ENCODE measurements at regions not wholly inside any gene's neighbourhood (a gene's known extent, or its start where the extent isn't known, plus 50 kb on each side); places are given as distances from the start of the nearest gene placed in this dataset.

- no peak for DNase-seq (ENCODE audit: low read depth in 1 of 2, low spot score in 2 of 2)
- no peaks in the 10 kb centered on the region for H3K36me3 ChIP-seq (ENCODE audit: control insufficient read depth in 2 of 4, insufficient read depth in 4 of 4, low read length in 3 of 4)
- TF ChIP-seq HDAC6 (IDR thresholded peaks at IDR 0.05; ENCODE audit: low read depth, low read length) (no peak), SAP30 (IDR thresholded peaks at IDR 0.05; ENCODE audit: insufficient read depth, insufficient replicate concordance, low read length) (no peak), CTCF (IDR thresholded peaks at IDR 0.05; ENCODE audit: control extremely low read depth in 1 of 3, insufficient read depth in 1 of 3, low read depth in 1 of 3, low read length in 3 of 3) (no peak), ZNF274 (IDR thresholded peaks at IDR 0.05; ENCODE audit: borderline replicate concordance, extremely low read depth, low read length) (no peak), KDM4A (IDR thresholded peaks at IDR 0.05; ENCODE audit: low read depth, low read length, severe bottlenecking) (no peak), RNF2 (IDR thresholded peaks at IDR 0.05; ENCODE audit: borderline replicate concordance, low read depth, low read length, missing control alignments, poor library complexity, severe bottlenecking) (no peak), BRCA1 (IDR thresholded peaks at IDR 0.05; ENCODE audit: low read depth, low read length) (no peak), MAFK (IDR thresholded peaks at IDR 0.05; ENCODE audit: low read depth, low read length) (no peak), SIRT6 (IDR thresholded peaks at IDR 0.05; ENCODE audit: low read length) (no peak), ASH2L (IDR thresholded peaks at IDR 0.05; ENCODE audit: low read length) (no peak), NRF1 (IDR thresholded peaks at IDR 0.05; ENCODE audit: low read depth, low read length) (no peak)
- TF ChIP-seq, protein P1, sequence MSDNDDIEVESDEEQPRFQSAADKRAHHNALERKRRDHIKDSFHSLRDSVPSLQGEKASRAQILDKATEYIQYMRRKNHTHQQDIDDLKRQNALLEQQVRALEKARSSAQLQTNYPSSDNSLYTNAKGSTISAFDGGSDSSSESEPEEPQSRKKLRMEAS (IDR thresholded peaks at IDR 0.05), result no peak
Observed at GRCh38 chr3:24040311-24040710, 95.2 kb downstream of the NR1D2 start.

More at GRCh38 chr3:24040311-24040710, 95.2 kb downstream of the NR1D2 start:
- Histone ChIP-seq H3K4me3 (ENCODE audit: extremely low read depth in 1 of 4, insufficient read depth in 2 of 4, low read depth in 3 of 4, low read length in 4 of 4) (no peak overlapping the region), H3K27ac (ENCODE audit: low read depth, low read length) (no peak overlapping the region), H2AK5ac (ENCODE audit: low read depth, low read length) (no peak overlapping the region), H3K9ac (replicated peaks in 1 of 4; ENCODE audit: extremely low read depth in 1 of 4, low read depth in 3 of 4, low read length in 3 of 4) (no peak overlapping the region), H4K20me1 (replicated peaks in 1 of 2; ENCODE audit: control insufficient read depth in 1 of 2, insufficient read depth in 2 of 2, low read length in 2 of 2) (no peaks in the 10 kb centered on the region), H4K91ac (replicated peaks; ENCODE audit: insufficient read length, low read length) (no peak overlapping the region), H3K18ac (ENCODE audit: extremely low read depth, low read length) (no peak overlapping the region), H3K14ac (ENCODE audit: insufficient read length) (no peak overlapping the region), H3K79me1 (ENCODE audit: low read depth, low read length) (no peaks in the 10 kb centered on the region), H3K4me1 (replicated peaks in 1 of 4; ENCODE audit: control insufficient read depth in 3 of 4, insufficient read depth in 4 of 4, low read length in 3 of 4) (no peaks in the 10 kb centered on the region), H2AFZ (ENCODE audit: low read length) (no peak overlapping the region), H3K23me2 (ENCODE audit: low read depth, low read length) (no peaks in the 10 kb centered on the region), H3K4me2 (ENCODE audit: insufficient read depth in 1 of 2, low read depth in 2 of 2, low read length in 2 of 2) (no peak overlapping the region), H3K23ac (ENCODE audit: insufficient read length) (no peak overlapping the region), H3K9me3 (ENCODE audit: insufficient read depth in 2 of 2, low read depth in 1 of 2, low read length in 1 of 2) (no peaks in the 10 kb centered on the region), H2BK15ac (ENCODE audit: low read length) (no peak overlapping the region), H2BK12ac (ENCODE audit: low read depth, low read length) (no peak overlapping the region), H2BK120ac (replicated peaks; ENCODE audit: low read depth, low read length) (no peak overlapping the region), H3K4ac (replicated peaks; ENCODE audit: insufficient read length, low read depth, low read length) (no peak overlapping the region), H3K27me3 (replicated peaks in 1 of 4; ENCODE audit: control insufficient read depth in 3 of 4, extremely low read depth in 1 of 4, insufficient read depth in 3 of 4, low read length in 3 of 4) (no peaks in the 10 kb centered on the region), H2BK20ac (ENCODE audit: low read length) (no peak overlapping the region), H3K56ac (replicated peaks; ENCODE audit: insufficient read length, low read depth, low read length) (no peak overlapping the region), H2BK5ac (ENCODE audit: low read depth, low read length) (no peak overlapping the region), H4K8ac (ENCODE audit: extremely low read depth, insufficient read depth, low read length) (no peak overlapping the region), H3K79me2 (ENCODE audit: control insufficient read depth in 1 of 2, insufficient read depth in 2 of 2, low read length in 2 of 2) (no peaks in the 10 kb centered on the region), H4K5ac (ENCODE audit: insufficient read length, low read depth, low read length) (no peak overlapping the region)
- ChIA-PET CTCF (ENCODE audit: partially characterized antibody) (interaction anchor here (1.3 kb wide), 1 partner anchor 48 kb away, joined by 5 read pairs; no protein-coding TSS in a partner anchor), POLR2A (ENCODE audit: partially characterized antibody) (no interaction called here)
- FAIRE-seq, result no peak
- 89% methylated on average over 3 of the region's 3 CpGs; no CpG with 5 or more reads in 1 of the 2 experiments for WGBS, 2 experiments (ENCODE audit: extremely low coverage in 1 of 2, insufficient coverage in 1 of 2, insufficient read length in 1 of 2, insufficient replicate concordance in 2 of 2, low coverage in 1 of 2, low lambda C conversion rate in 2 of 2, missing lambda C conversion rate in 1 of 2)

All from H1 (cell line).